Esophagus squamous epithelium (tissue), 5 donors: ENCODE measurements at regions not wholly inside any gene's neighbourhood (a gene's known extent, or its start where the extent isn't known, plus 50 kb on each side); places are given as distances from the start of the nearest gene placed in this dataset.

Source experiments
- DNase-seq: peaks from one replicate; lab custom pipeline; 2025; lab: John Stamatoyannopoulos, UW
- H3K27ac ChIP-seq, 4 donors: fragments of 200-600 bp; sonication (generic); one replicate each; pipeline ENCODE4 v1.5.1; 2016 to 2019; ENCODE audit warnings: mild to moderate bottlenecking in 1 of 4
- H3K27me3 ChIP-seq, 4 donors: fragments of 200-600 bp; sonication (generic); 1 replicate in 3 of 4; 2 replicates in 1 of 4; pipeline versions ENCODE4 v1.5.1 to v1.6.0; 2017 to 2021; ENCODE audit warnings: antibody characterized with exemption in 1 of 4
- H3K36me3 ChIP-seq, 3 donors: fragments of 200-600 bp; sonication (generic); one replicate each; pipeline ENCODE4 v1.5.1; 2016 to 2019
- H3K4me1 ChIP-seq, 3 donors: fragments of 200-600 bp; sonication (generic); one replicate each; pipeline ENCODE4 v1.5.1; 2017 to 2019
- H3K4me3 ChIP-seq, 4 donors: fragments of 200-600 bp; sonication (generic); 1 replicate in 3 of 4; 2 replicates in 1 of 4; pipeline ENCODE4 v1.5.1; 2016 to 2019; ENCODE audit warnings: mild to moderate bottlenecking in 2 of 4, moderate library complexity in 1 of 4
- H3K9me3 ChIP-seq, 3 donors: fragments of 200-600 bp; sonication (generic); one replicate each; pipeline ENCODE4 v1.5.1; 2016 to 2019
- POLR2A ChIP-seq, 4 donors: fragments of 450-650 bp; IDR thresholded peaks; one replicate each; pipeline ENCODE4 v1.6.1; 2017; ENCODE audit warnings: antibody characterized with exemption in 4 of 4, mild to moderate bottlenecking in 4 of 4, moderate library complexity in 3 of 4
- WGBS, 2 donors: methylation state at CpG; one replicate each; pipeline ENCODE4 v1.1.5; 2018; 5-methylcytosine and 5-hydroxymethylcytosine counted together
- intact Hi-C: fragments of 100-400 bp; cut with DNase I; formaldehyde crosslinking; loops from one replicate; pipeline ENCODE4 v1.15.0; 2022
- TF ChIP-seq, protein P1 (sequence below), 6 experiments: fragments of 450-650 bp in 4 of 6; fragments of 200-600 bp in 2 of 6; sonication (generic) in 2 of 6; IDR thresholded peaks; one replicate each; pipeline ENCODE4 v1.5.1; 2016 to 2019; ENCODE audit warnings: antibody characterized with exemption in 6 of 6, mild to moderate bottlenecking in 4 of 6, moderate library complexity in 4 of 6
- donor health status: DM: yes; HTN: yes; CAD: no.

DNA sequence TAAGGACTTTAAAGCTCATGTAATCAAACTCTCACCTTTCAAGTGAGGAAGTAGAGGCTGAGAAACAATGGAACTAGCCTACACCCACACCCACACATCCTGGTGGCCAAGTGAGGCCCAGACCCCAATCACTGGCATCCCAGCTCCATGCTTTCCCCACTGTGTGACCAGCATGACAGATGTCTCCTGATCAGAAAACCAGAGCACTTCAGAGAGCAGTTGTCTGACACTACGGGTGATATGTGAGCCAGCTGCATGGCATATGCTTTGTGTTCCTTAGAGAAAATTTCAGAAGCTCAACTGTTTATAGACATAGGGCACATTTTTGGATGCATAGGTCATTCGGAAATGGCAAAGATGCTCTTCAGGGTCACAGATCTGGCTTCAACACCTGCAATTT lies 315.2 kb downstream of the NDFIP2 start:
- Histone ChIP-seq H3K4me3 (no peak overlapping the region), H3K9me3 (no peaks in the 10 kb centered on the region), H3K27ac (no peak overlapping the region), H3K4me1 (no peaks in the 10 kb centered on the region), H3K36me3 (no peaks in the 10 kb centered on the region), H3K27me3 (no peaks in the 10 kb centered on the region)
- intact Hi-C loops, result no loop called here
- no peak for DNase-seq
- no peak for TF ChIP-seq POLR2A (IDR thresholded peaks at IDR 0.05)
- WGBS, 2 donors, result 77 to 92% methylated on average over 2 of the region's 2 CpGs

DNA sequence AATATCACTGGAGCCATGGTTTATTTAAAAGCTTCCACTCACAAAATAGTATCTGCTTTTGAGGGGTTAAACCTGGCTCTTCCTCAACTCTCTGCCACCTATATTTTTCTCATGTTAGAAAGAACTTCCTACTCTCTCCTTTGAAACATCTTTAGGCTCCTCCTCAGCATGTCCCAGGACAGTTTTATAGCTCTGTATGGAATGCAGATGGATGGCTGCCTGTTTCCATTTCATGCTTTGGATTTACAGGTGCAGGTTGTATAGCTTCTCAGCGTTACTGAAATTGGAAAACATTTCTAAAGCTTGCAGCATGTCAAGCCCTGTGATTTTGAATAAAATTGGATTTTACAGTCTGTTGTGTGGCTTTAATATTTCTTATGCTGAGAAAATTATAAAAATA lies 314.0 kb downstream of the NDFIP2 start:
- Histone ChIP-seq H3K9me3 (no peaks in the 10 kb centered on the region), H3K27me3 (no peaks in the 10 kb centered on the region), H3K36me3 (no peaks in the 10 kb centered on the region), H3K4me1 (no peaks in the 10 kb centered on the region), H3K4me3 (no peak overlapping the region), H3K27ac (no peak overlapping the region)
- no peak for DNase-seq
- TF ChIP-seq, protein P1, sequence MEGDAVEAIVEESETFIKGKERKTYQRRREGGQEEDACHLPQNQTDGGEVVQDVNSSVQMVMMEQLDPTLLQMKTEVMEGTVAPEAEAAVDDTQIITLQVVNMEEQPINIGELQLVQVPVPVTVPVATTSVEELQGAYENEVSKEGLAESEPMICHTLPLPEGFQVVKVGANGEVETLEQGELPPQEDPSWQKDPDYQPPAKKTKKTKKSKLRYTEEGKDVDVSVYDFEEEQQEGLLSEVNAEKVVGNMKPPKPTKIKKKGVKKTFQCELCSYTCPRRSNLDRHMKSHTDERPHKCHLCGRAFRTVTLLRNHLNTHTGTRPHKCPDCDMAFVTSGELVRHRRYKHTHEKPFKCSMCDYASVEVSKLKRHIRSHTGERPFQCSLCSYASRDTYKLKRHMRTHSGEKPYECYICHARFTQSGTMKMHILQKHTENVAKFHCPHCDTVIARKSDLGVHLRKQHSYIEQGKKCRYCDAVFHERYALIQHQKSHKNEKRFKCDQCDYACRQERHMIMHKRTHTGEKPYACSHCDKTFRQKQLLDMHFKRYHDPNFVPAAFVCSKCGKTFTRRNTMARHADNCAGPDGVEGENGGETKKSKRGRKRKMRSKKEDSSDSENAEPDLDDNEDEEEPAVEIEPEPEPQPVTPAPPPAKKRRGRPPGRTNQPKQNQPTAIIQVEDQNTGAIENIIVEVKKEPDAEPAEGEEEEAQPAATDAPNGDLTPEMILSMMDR (IDR thresholded peaks at IDR 0.05), result no peak
- TF ChIP-seq POLR2A (IDR thresholded peaks at IDR 0.05), result no peak
- WGBS, 2 donors, result 40 to 52% methylated on average over 1 of the region's 1 CpG
- intact Hi-C loops, result no loop called here

DNA sequence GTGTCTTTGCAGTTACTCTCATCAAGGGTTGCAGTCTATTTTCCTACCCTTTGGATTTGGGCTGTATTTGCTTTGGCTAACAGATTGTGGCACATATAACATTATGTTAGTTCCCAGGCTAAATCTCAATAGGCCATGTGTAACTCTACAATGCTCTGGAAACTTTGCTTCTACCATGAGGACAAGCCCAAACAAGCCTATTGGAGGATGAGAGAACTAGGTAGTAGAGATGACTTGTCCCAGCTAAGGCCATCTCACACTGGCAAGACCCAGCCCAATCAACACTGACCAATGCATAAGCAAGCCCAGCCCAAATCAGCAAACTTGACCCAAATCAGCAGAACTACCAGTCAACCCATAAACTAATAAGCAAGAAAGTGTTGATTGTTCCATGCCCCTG lies 311.8 kb downstream of the NDFIP2 start:
- Histone ChIP-seq H3K27me3 (no peaks in the 10 kb centered on the region), H3K4me3 (no peak overlapping the region), H3K9me3 (peaks cover 0 to 8% (median 0%) of the 10 kb centered on the region in 3 donors), H3K4me1 (no peaks in the 10 kb centered on the region), H3K27ac (no peak overlapping the region), H3K36me3 (no peaks in the 10 kb centered on the region)
- intact Hi-C loops, result no loop called here
- DNase-seq, result no peak
- no peak for TF ChIP-seq POLR2A (IDR thresholded peaks at IDR 0.05)

DNA sequence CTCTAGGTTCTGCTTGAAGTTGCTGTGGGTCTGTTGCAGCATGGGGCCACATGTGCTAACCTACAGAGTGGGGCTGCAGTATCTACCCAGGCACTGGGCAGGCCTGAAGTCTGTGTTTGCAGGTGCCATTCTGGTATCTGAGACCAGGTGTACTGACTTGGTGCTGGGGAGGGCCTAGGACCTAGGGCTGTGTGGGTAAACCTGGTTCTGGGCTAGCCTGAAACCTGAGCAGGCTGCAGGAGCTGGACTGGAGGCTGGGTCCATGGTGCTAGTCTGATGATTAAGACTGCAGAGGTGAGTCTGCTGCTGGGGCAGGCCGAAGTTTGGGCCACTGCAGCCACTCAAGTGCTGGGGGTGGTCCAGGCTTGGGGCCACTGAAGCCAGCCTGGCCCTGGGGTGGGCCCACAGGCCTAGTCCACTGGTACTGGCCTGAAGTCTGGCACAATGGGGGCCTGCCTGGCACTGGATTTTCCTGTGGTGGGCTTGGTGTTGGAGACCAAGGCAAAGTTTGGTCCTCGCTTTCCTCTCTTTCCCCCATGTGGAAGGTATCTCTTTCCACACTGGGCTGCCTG lies 310.6 kb downstream of the NDFIP2 start:
- TF ChIP-seq POLR2A (IDR thresholded peaks at IDR 0.05), result no peak
- TF ChIP-seq, protein P1 (IDR thresholded peaks at IDR 0.05), result no peak
- Histone ChIP-seq H3K9me3 (peaks cover 0 to 8% (median 0%) of the 10 kb centered on the region in 3 donors), H3K27me3 (no peaks in the 10 kb centered on the region), H3K4me1 (no peaks in the 10 kb centered on the region), H3K27ac (no peak overlapping the region), H3K4me3 (no peak overlapping the region), H3K36me3 (no peaks in the 10 kb centered on the region)
- intact Hi-C loops, result no loop called here
- DNase-seq, result no peak
- WGBS, 2 donors, result 80 to 95% methylated on average over 2 of the region's 2 CpGs

DNA sequence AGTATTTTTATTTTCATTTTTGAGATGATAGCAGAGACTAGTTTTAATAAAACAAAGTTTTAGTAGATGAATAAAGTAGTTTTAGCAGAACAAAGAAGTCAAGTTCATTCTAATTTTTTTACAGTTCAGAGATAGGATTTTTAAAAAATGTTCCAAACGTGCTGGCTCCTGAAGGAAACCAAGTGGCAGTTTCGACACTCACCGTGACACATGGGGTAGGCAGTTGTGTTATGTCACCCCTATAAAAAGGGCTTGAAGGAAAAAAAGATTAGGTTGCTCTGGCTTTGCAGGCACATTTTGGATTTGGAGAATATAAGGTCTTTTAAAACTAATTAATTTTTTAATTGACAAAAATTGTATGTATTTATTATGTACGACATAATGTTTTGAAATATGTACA lies 305.2 kb downstream of the NDFIP2 start:
- TF ChIP-seq, protein P1 (IDR thresholded peaks at IDR 0.05), result no peak
- no peak for TF ChIP-seq POLR2A (IDR thresholded peaks at IDR 0.05)
- H3K9me3 ChIP-seq, result peaks cover 0 to 8% (median 0%) of the 10 kb centered on the region in 3 donors
- H3K27me3 ChIP-seq, result no peaks in the 10 kb centered on the region
- H3K4me3 ChIP-seq, result no peak overlapping the region
- intact Hi-C loops, result no loop called here
- WGBS, 2 donors, result 91 to 97% methylated on average over 4 of the region's 4 CpGs
- H3K4me1 ChIP-seq, result peaks cover 0 to 11% (median 5%) of the 10 kb centered on the region in 3 donors
- H3K36me3 ChIP-seq, result no peaks in the 10 kb centered on the region
- H3K27ac ChIP-seq, result no peak overlapping the region
- DNase-seq, result no peak

DNA sequence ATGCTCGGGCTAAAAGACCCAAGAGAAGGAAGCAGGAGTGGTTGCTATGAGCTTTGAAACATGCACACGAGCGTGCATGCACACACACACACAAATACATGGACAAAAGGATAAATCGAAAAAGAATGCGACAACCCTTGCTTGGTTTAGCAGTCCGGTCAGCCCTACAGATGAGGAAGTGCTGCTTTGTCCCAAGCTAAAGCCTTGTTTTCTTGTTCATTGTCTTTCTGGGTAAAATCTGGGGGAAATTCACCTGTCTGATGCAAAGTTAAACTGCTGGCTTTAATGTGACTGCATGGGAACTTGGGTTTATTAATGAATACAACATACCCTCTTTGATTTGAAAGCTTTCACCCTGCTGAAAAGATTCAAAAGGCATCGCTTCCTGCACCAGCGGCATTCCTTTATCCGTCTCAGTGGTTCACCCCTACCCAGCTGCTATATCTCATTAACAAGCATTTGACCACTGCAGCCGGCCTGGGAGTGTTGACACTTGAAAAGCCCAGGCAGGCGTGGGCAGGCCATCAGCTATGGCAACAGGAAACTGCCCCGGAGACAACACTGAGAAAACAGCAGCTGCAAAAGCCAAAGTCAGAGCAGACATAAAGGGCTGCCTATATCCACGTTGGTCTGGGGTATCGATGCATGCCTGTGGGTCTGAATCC lies 301.7 kb downstream of the NDFIP2 start:
- no peak overlapping the region for H3K27ac ChIP-seq

More for the DNA sequence above, 301.7 kb downstream of the NDFIP2 start:
- no peaks in the 10 kb centered on the region for H3K36me3 ChIP-seq
- H3K27me3 ChIP-seq, result no peaks in the 10 kb centered on the region
- peaks cover 6 to 25% (median 14%) of the 10 kb centered on the region in 3 donors for H3K4me1 ChIP-seq
- H3K9me3 ChIP-seq, result no peaks in the 10 kb centered on the region
- intact Hi-C loops, result no loop called here
- DNase-seq, result no peak
- no peak overlapping the region for H3K4me3 ChIP-seq
- TF ChIP-seq, protein P1 (IDR thresholded peaks at IDR 0.05), result no peak
- TF ChIP-seq POLR2A (IDR thresholded peaks at IDR 0.05), result no peak
- 40 to 47% methylated on average over 11 of the region's 14 CpGs for WGBS, 2 donors
